22Rv1 (cell line): ENCODE measurements at regions not wholly inside any gene's neighbourhood (a gene's known extent, or its start where the extent isn't known, plus 50 kb on each side); places are given as distances from the start of the nearest gene placed in this dataset.

Source experiments
- CTCF ChIP-seq: fragments of 450-650 bp; IDR thresholded peaks from 2 replicates; pipeline ENCODE4 v1.5.1; 2017; ENCODE audit warnings: mild to moderate bottlenecking
- ZFX ChIP-seq: fragments of 450-650 bp; IDR thresholded peaks from 2 replicates; pipeline ENCODE4 v1.6.1; 2017; ENCODE audit warnings: antibody characterized with exemption, borderline replicate concordance

- TF ChIP-seq CTCF (no peak), ZFX (no peak)
Observed at GRCh38 chr1:199265319-199265718, 626.5 kb downstream of the PTPRC start.
